ENCODE measurements at regions not wholly inside any gene's neighbourhood (a gene's known extent, or its start where the extent isn't known, plus 50 kb on each side); places are given as distances from the start of the nearest gene placed in this dataset.
"Not testable (repeated sequence)": the region's sequence is repeated elsewhere in the genome, so short reads cannot be mapped to it uniquely, and the experiment has no call there.

DNA sequence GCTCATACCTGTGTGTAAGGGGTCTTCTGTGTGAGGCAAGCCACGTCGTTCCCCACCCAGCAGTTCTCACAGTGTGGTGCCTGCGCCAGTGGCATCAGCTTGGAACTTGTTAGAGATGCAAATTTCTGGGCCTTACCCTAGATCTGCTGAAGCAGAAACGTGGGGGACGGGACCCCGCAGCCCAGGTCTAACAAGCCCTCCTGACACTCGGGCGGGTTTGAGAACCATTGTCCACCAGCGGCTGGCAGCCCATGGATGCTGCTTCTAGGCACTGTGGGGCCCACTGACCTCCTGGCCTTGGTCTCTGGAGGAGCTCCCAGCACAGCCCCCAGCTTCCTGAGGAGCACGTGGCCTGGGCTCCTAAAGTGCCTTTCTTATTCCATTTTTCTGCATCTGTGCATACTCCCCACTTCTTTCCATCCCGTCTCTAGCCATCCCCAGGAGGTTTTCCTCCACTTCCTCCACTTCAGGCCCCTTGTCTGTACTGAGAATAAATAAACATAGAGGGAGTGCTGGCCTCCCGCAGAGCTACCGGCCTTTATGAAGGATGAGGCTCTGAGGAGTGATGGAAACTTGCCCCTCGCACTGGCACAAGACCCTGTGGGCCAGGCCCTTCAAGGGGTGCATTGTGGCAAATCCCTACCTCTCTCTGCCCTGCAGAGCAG is 94.3 kb downstream of the GALR1 start:
- 50 to 74% methylated on average over 1 to 14 of the region's 14 CpGs for WGBS, 2 donors (ENCODE audit: low coverage in 1 of 2)
- no peaks in the 10 kb centered on the region for H3K27me3 ChIP-seq
- in situ Hi-C loops (cut with MboI; ENCODE audit: low pct_ligation_motif_present in 1 of 4, low pct_unique_long_range_greater_than_20kb in 1 of 4, low sequenced_read_pairs in 3 of 4) (no loop called here), intact Hi-C loops (cut with DNase I; ENCODE audit: low total_unique reads) (no loop called here)
- DNase-seq: no peak
- H3K9me3 ChIP-seq: no peaks in the 10 kb centered on the region
- no peak overlapping the region for H3K27ac ChIP-seq
- TF ChIP-seq, protein P1, sequence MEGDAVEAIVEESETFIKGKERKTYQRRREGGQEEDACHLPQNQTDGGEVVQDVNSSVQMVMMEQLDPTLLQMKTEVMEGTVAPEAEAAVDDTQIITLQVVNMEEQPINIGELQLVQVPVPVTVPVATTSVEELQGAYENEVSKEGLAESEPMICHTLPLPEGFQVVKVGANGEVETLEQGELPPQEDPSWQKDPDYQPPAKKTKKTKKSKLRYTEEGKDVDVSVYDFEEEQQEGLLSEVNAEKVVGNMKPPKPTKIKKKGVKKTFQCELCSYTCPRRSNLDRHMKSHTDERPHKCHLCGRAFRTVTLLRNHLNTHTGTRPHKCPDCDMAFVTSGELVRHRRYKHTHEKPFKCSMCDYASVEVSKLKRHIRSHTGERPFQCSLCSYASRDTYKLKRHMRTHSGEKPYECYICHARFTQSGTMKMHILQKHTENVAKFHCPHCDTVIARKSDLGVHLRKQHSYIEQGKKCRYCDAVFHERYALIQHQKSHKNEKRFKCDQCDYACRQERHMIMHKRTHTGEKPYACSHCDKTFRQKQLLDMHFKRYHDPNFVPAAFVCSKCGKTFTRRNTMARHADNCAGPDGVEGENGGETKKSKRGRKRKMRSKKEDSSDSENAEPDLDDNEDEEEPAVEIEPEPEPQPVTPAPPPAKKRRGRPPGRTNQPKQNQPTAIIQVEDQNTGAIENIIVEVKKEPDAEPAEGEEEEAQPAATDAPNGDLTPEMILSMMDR (IDR thresholded peaks at IDR 0.05): no peak
- no peak for TF ChIP-seq EP300 (IDR thresholded peaks at IDR 0.05; ENCODE audit: low read depth)
- TF ChIP-seq POLR2AphosphoS5 (IDR thresholded peaks at IDR 0.05): no peak
- no peak for TF ChIP-seq POLR2A (IDR thresholded peaks at IDR 0.05)
- H3K4me1 ChIP-seq: no peaks in the 10 kb centered on the region
- H3K36me3 ChIP-seq: no peaks in the 10 kb centered on the region
- H3K4me3 ChIP-seq: no peak overlapping the region

DNA sequence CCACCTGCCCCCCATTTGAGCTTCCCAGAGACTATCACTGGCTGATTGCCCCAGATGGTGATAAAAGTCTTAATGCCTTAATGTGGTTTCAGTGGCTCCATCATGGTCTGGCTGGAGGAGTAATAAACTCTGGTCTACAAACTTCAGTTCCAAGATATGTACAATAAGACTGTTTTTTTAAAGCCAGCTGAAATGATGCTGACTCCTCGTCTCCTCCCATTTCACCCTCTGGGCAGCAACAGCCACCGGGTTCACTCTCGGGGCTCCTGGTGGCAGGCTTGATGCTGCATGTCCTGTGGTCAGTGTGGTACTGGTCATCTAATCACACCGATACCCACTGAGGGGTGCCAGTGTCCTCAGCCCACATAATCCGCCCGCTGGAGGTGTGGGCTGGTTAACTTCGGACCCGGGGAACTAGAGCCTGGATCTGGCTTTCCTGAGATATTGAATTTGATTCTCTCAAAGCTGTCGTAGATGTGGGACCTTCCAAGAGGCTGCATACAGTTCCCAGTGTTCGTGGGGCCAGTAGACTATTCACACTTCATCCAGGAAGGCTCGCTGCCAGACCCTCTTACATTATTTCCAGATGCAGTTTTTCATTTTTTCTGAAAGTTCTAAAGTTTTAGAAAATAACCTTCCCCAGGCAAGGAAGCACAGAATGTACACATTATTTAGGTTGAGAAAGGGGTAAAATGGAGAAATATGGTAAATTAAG is 95.3 kb downstream of the GALR1 start:
- Histone ChIP-seq H3K27ac (no peak overlapping the region), H3K4me3 (no peak overlapping the region), H3K27me3 (no peaks in the 10 kb centered on the region), H3K36me3 (no peaks in the 10 kb centered on the region), H3K9me3 (no peaks in the 10 kb centered on the region), H3K4me1 (no peaks in the 10 kb centered on the region)
- in situ Hi-C loops (cut with MboI; ENCODE audit: low pct_ligation_motif_present in 1 of 4, low pct_unique_long_range_greater_than_20kb in 1 of 4, low sequenced_read_pairs in 3 of 4) (no loop called here), intact Hi-C loops (cut with DNase I; ENCODE audit: low total_unique reads) (no loop called here)
- WGBS, 2 donors (ENCODE audit: low coverage in 1 of 2): 71 to 82% methylated on average over 2 to 11 of the region's 11 CpGs
- DNase-seq: no peak
- no peak for TF ChIP-seq EP300 (IDR thresholded peaks at IDR 0.05; ENCODE audit: low read depth)
- TF ChIP-seq POLR2AphosphoS5 (IDR thresholded peaks at IDR 0.05): no peak
- TF ChIP-seq POLR2A (IDR thresholded peaks at IDR 0.05): no peak
- TF ChIP-seq, protein P1 (IDR thresholded peaks at IDR 0.05): no peak

DNA sequence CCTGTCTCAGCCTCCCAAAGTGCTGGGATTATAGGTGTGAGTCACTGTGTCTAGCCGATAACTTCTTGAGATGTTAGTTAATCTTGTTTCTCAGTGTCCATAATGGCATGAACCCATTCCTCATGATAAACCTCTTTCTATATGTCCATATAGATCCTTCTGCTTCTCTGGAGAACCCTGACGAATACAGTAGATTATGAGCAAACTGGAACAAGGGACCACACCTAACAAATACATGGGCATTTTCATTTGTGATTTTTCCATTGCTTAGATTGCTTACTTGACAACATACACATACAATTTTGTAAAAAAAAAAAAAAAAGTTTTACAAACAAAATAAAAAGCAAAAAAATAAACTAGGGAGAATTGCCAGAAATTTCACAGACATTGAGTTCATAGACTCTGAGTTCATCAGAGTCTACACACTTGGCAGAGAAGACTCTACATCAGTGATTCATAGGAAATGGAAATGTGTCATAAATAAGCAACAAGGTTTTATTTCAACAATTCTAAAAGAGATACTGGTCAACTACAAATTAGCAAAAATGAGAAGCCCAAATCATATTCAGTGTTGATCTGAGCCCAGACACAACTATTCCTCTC is 96.7 kb downstream of the GALR1 start:
- Histone ChIP-seq H3K4me1 (no peaks in the 10 kb centered on the region), H3K27ac (no peak overlapping the region), H3K36me3 (no peaks in the 10 kb centered on the region), H3K9me3 (no peaks in the 10 kb centered on the region), H3K27me3 (no peaks in the 10 kb centered on the region), H3K4me3 (no peak overlapping the region)
- 20 to 88% methylated on average over 1 to 2 of the region's 2 CpGs for WGBS, 2 donors (ENCODE audit: low coverage in 1 of 2)
- DNase-seq: no peak
- in situ Hi-C loops (cut with MboI; ENCODE audit: low pct_ligation_motif_present in 1 of 4, low pct_unique_long_range_greater_than_20kb in 1 of 4, low sequenced_read_pairs in 3 of 4) (no loop called here), intact Hi-C loops (cut with DNase I; ENCODE audit: low total_unique reads) (no loop called here)
- no peak for TF ChIP-seq POLR2AphosphoS5 (IDR thresholded peaks at IDR 0.05)
- no peak for TF ChIP-seq POLR2A (IDR thresholded peaks at IDR 0.05)
- TF ChIP-seq, protein P1 (IDR thresholded peaks at IDR 0.05): no peak
- no peak for TF ChIP-seq EP300 (IDR thresholded peaks at IDR 0.05; ENCODE audit: low read depth)

DNA sequence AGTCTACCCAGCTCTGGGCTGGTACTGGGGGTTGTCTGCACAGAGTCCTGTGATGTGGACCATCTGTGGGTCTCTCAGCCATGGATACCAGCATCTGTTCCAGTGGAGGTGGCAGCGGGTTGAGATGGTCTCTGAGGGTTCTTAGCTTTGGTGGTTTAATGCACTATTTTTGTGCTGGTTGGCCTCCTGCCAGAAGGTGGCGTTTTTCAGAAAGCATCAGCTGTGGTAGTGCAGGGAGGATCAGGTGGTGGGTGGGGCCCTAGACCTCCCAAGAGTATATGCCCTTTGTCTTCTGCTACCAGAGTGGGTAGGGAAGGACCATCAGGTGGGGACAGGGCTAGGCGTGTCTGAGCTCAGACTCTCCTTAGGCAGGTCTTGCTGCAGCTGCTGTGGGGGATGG is 103.7 kb downstream of the GALR1 start:
- H3K27me3 ChIP-seq; H3K4me1 ChIP-seq; intact Hi-C loops (cut with DNase I; ENCODE audit: low total_unique reads); H3K9me3 ChIP-seq; in situ Hi-C loops (cut with MboI; ENCODE audit: low pct_ligation_motif_present in 1 of 4, low pct_unique_long_range_greater_than_20kb in 1 of 4, low sequenced_read_pairs in 3 of 4); H3K4me3 ChIP-seq; DNase-seq; H3K27ac ChIP-seq; H3K36me3 ChIP-seq: not testable (repeated sequence)
- WGBS, 2 donors (ENCODE audit: low coverage in 1 of 2): 40 to 62% methylated on average over 1 to 3 of the region's 3 CpGs
